T follicular helper cell (primary cell): ENCODE measurements at regions not wholly inside any gene's neighbourhood (a gene's known extent, or its start where the extent isn't known, plus 50 kb on each side); places are given as distances from the start of the nearest gene placed in this dataset.

Experiments
- DNase-seq: peaks from one replicate; pipeline ENCODE4 v3.0.0-alpha.2; 2020; ENCODE audit warnings: low read depth

DNA sequence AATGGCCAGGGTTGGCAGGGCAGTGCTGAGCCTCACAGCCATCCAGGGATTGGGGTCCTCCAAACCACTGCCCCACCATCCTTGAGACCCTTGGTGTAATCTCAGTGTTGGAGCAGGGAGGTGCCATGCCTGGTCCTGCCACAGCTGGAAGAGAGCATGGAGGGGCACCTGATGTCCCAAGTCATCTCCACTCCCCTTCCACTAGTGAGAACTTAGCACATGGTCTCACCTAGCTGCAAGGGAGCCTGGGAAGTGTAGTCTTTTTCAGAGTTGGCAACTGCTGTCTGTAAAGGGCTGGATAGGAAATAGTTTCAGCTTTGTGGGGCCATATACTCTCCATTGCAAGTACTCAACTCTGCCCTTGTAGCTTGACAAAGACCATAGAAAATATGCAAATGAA is 238.7 kb downstream of the RPS24 start:
- no peak for DNase-seq

DNA sequence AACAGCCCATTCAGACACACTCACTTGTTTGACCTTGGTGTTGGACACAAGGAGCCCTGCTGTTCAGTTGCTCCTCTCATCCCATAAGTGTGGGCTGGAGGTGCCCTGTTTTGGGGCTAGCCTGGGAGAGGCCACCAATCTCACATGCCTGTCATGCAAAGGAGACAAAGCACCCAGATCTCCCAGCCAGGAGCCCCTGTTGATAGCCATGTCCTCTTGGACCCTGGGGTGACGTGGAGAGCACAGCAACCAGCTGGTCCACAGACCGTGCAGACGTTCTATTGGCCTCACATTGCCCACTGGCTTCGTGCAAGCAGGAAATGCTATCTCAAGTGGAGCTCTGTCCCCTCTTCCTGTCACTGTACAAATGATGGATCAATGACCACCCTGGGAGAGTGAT is 240.8 kb downstream of the RPS24 start:
- no peak for DNase-seq

DNA sequence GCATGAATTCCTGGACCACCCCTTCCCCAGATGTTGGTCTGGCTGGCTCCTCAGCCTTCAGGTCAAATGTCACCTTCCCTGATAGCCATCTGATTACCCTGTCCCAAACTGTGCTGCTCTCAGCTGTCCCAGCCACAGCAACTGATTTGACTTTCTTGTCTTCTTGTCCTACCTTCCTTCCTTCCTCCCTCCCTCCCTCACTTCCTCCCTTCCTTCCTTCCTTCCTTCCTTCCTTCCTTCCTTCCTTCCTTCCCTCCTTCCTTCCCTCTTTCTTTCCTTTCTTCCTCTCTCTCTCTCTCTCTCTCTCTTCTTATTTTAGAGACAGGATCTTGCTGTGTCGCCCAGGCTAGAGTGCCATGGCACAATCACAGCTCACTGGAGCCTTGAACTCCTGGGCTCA is 242.5 kb downstream of the RPS24 start:
- no peak for DNase-seq

DNA sequence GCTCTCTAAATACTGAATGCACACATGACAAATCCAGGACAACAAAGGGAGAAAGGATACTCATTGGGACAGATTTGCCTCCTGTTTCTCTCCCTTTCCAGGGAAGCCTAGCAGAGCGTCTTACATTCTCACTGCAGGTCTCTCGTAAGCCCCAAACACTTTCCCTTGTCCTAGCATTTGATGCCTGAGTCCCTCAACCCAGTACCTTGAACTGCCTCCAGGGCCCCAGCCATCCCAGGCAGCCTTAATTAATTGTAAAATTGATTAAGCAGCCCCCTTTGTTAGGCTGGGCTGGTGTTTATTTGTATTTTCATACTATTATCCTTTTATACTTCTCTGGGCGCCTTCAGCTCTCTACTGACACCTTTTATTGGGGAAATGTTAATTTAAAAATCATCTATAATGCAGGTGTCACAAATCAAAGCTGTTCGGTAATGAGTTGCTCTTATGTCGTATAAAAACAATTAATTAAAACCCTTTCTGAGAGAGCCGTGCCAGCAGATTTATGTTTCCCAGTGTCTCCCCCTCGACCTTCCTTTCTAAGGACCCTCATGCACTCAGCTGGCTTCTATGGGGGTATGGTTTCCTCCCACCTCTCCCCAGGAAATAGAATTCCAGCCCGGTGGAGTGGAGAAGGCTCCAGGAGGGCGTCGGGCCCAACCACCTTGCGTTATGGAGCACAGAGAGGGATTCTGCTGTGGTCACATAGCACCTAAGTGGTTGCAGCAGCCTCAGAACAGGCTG is 243.8 kb downstream of the RPS24 start:
- no peak for DNase-seq

DNA sequence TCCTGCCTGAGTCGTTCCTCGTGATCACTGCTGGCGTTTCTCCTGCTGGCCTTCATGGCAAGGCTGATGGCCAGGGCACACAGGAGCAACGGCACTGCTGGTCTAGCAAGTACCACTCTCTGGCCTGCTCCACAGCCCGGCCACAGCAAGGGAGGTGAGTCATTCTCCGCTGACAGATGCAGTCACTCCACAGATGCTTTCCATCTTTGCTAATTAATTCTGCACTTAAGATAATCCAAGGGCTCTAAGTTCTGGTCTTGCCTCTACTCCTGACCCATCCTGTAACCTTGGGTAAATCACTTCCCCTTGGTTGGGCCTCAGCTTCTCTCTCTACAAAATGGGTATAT is 244.4 kb downstream of the RPS24 start:
- no peak for DNase-seq

DNA sequence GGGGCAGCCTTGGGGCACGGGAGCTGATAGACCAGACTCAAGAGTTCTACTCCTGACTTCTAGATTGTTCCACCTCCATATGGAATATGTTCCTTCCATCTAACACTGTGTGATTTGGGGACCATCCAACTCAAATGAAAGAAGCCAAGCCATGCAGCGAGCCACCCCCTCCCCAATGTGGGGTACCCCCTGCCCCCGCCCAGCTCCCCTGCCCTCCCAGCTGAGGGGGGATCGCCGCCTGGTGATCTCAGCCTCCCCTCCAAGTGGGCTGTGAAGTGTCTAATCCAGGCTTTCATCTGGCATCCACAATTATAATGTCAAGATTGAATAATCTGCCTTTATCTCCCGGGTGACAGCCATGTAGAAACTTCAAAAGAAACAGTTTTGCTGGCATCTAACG is 246.1 kb downstream of the RPS24 start:
- no peak for DNase-seq

DNA sequence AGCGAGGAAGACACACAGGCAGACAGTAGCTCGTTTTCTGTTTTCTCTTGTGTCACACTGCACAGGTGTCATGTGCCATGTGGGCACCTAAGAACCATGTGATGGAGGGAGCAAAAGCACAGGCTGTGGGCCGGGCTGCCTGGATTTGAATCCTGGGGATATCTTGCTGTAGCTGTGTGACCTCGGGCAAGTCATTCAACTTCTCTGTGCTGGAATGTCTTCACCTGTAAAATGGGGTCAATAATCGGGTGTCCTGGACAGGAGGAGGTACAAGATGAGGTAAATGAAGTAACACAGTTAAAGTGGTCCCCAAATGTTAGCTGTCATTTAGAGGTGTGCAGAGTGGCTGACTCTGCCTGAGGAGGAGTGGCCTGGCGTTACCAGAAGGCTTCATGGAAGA is 246.9 kb downstream of the RPS24 start:
- DNase-seq = no peak

DNA sequence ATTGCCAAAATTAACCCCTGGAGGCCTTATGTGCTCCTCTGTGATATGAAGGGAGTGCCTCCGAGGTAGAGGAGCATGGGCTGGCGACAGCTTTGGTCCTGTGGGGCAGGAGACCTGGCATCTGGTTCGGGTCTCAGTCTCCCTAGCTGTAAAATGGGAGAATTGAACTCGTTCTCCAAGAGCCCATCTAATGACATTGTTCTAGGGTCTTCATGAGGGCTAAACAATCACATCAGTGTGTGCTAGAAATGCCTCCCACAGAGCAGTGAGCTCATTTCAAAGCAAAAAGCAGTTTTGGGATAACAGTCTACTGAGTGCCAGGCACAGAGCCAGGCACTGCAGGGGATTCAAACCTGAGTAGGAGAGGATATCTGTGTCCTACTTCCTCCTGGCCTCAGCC is 248.0 kb downstream of the RPS24 start:
- no peak for DNase-seq

DNA sequence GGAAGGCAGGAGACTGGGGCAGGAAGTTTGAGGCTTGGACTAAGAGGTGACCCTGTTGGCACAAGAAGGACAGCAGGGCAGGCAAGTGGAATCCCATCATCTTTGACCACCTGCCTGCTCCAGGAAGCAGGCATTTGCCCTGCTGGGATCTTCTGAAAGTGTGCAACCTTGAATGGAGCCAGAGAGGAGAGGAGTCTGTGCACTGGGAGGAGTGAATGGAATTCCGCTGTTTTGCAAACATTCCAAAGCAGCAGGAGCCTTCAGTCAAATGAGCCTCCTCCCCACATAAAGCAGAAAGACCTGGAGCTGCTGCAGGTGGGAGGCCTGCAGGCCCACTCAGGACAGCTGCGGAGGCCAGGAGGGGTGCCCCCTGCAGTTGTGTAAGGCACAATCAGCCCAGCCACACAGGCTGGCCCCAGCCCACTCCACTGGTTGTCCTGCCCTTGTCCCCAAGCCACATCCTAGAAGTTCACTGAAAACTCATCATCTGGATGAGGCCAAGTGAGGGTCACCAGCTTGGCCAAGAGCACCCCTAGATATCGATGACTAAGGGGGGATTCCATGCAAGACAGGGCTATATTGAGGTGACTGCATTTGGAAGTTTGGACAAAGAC is 249.5 kb downstream of the RPS24 start:
- DNase-seq = no peak

DNA sequence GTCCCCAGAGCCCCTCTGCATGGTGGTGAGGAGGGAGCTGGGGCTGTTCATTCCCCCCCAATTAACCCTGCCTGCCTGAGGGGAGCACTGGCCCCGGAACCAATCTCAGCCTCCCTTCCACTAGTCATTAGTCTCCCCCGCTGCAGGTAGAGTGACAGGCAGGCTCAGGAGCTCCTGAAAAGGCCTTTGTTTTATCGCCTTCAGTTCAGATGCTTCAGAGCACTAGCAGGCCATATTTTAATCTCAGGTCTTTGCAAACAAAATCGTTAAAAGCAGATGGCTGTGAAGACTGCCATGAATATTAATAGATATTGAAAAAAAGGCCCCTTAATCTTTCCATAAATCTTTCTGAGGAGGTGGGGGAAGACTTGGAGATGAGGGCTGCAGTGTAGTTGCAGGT is 250.7 kb downstream of the RPS24 start:
- DNase-seq = no peak

DNA sequence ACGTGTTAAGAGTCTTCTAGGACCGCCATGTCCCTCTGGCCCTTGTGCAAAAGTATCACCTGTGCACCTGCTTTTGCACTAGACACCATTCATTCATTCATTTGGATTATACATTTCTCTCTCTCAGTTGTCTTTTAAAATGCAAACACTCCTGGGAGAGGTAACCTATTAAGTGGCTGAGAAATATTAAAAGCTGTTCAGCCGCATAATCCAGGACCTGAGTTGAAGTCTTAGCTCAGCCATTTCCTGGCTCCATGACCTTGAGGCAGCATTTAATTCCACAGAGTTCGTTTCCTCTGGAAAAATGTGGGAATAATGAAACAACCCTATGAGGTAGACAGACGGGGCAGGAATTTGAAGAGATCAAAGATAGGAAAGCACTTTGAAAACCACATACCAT is 251.6 kb downstream of the RPS24 start:
- DNase-seq = no peak

DNA sequence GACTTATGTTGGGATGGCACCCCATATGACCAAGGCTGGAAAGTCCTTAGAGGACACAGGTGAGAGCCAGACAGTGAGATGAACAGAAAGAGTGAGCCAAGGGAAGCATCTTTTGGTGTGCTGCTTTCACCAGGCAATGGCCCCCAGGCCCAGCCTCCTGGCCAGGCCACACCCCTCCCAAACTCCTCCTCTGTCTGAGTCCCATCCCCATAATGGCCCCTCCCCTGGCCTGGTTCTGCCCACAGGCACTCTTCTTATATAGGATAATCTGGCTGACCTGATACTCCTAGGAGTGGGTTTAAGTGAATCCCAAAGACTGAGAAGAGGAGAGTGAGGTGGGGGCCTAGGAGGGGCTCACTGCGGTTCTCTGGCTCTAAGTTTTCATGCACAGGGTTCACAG is 252.5 kb downstream of the RPS24 start:
- DNase-seq = no peak

DNA sequence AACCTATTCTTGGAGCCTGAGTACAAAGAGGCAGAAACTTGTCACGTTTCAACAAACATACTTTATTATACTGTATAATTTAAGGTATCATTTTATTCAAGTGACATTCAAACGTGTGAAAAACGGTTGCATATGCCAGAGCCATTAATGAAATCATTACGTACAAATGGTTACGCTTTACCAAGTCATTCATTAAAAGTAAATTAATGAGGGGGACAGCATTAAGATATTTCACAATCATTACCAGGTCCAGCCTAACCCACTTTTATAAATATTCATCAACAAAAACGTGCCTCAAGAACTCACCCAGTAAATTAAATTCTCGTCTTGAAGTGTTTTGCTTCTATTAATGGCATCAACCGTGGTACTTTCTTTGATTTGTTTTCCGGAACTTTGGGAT is 253.0 kb downstream of the RPS24 start:
- no peak for DNase-seq

DNA sequence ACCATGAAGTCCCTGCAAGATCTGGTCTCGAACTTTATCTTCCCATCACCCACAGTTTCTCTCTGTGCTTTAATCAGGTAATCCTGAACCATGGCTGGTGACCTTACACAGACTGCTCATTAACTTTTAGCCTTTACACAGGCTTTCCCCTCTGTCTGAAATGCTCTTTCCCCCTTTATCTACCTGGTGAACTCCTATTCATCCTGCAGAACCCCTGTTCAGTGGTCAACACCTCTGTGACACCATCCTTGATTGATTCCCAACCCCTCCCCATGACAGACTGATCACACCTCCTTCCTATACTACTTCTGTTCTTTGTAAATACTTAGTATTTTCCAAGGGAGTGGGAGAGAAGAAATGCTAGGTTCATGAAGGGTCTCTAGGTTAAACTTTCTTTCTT is 254.0 kb downstream of the RPS24 start:
- no peak for DNase-seq

DNA sequence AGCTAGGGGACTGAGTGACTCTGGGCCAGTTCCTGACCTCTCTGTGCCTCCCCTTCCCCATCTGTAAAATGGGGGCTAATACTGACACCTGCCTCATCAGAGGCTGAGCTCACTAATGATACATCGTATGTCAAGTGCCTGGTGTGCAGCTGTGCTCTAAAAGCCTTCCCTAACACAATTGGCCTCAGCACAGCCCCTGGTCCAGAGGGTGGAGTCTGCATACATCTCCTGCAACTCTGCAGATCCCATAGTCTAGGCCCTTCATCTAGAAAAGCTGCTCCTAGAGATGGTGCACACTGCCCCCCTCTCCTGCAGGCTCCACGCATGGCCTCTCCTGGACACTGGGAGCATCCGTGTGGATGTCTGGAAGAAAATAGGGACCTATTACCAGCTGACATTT is 255.0 kb downstream of the RPS24 start:
- DNase-seq = no peak

DNA sequence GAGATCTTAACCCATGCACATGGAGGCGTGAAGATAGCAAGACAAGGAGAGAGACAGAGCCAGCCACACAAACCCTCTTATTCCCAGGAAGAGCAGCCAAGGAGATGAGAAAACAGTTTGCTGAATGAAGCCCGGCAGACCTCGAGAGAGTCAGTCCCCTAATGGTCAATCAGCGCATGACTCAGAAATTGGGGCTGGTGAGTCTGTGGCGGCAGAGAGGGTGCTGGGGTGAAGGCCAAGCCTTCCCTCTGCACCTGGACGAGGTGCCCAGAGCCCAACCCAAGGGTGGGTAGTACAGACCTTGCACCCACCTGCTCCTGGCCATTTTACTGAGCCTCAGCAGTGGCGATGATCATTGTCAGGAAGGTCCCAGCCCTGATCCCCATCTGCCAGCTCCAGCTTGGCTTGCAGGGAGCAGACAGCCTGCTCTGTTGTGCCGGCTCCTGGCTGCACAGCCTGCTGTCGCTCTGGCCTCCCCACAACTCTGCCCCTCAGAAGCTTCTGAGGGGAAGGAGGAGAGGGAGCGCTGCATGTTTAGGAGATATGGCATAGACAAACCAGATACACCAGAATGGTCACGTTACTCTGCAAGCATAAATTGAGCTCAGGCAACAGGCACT is 256.6 kb downstream of the RPS24 start:
- DNase-seq = no peak

DNA sequence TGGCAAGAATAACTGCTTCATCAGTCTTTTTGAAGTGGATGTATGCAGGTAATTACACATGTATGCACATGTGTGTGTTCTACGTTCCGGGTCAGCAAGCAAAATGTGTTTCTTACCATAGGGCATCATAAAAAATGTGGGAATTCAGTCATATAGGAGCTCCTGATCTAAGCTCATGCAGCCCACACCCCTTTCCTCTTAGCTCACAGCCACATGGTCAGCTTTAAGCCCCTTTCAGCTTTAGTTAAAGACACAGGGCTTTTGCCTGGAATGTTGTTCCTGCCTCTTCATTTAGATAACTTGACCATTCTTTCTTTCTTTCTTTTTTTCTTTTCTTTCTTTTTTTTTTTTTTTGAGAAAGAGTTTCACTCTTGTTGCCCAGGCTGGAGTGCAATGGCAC is 258.1 kb downstream of the RPS24 start:
- no peak for DNase-seq

DNA sequence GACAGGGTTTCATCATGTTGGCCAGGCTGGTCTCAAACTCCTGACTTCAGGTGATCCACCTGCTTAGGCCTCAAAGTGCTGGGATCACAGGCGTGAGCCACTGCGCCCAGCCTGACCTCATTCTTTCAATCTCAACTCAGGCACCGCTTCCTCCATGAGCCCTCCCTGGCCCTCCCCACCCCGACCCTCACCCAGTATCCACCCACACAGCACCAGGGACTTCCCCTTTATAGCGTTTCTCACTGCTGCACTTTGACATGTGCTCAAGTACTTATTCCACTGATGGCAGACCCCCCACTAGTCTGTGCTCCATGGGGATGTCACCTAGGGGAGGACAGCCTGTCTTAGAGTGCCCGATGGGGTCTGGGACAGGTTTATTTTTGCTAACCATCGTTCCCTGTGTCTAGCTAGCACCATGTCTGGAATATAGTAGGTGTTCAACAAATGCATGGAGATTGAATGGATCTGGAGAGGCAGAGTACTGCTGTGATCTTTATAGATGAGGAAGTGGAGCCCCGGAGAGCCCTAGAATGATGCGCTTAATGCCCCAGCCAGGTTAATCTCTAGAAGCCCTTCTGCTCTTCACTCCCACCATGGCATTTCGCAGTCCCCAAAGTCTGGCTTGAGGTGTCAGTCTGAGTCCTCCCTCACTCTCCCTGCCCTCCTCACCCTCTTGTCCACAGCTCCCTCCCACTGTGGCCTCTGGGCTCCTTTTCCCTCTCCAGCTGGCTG is 258.8 kb downstream of the RPS24 start:
- DNase-seq = no peak

DNA sequence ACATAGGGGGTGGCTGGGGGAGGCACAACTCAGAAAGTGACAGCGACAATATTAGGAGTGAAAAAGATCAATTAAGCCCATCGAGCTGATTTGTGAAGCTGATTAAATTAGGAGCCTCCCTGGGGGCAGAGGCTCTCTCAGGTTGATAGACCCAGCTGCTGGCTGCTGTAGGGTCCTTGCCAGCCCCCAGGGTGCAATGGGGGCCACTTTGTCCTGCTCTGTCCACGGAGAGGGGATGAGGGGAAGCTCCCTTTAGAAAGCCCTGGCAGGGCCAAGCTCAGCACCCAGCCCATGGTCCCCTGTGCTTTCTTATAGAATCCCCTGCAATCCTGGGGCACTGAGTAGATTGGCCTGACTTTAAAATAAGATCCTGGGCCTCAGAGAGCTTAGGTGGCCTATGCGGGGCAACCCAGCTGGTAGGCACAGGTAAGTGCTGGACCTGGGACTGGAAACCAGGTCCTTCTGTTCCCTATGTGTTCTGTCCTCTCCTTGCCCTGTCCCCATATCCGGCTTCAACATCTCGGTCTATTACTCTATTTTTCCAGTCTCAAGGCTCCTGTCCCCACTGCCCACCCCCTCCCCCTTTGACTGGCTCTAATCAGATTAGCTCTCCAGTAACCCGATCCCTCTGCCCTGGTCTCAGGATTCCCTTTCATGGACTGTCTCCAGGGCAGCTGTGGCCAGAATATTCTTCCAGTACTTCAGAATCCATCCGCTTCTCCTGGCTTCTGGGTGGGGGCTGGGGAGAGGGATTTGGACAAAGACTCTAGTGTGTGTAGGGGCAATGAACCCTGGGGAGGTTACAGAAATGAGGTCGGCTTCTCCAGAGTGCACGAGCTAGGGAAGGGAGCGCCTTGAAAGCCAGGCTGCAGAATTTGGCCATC is 259.6 kb downstream of the RPS24 start:
- no peak for DNase-seq

DNA sequence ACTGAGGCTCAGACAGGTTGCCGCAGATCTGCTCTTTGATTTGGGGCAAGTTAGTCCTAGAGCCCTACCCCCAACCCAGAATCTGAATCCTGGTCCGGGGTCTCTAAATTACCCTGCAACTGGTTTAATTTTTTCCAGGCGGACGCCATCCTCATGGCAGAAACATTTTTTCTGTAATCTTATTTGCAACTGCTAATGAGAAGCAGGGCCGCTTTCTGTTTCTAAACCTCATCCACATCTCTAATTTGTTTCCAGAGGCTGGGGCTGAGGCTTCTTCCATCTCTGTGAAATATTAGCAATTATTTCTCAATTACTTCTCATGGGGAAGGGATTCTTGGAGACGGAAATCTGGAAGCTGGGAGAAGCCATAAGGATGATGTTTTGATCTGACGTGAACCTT is 261.6 kb downstream of the RPS24 start:
- DNase-seq = no peak

DNA sequence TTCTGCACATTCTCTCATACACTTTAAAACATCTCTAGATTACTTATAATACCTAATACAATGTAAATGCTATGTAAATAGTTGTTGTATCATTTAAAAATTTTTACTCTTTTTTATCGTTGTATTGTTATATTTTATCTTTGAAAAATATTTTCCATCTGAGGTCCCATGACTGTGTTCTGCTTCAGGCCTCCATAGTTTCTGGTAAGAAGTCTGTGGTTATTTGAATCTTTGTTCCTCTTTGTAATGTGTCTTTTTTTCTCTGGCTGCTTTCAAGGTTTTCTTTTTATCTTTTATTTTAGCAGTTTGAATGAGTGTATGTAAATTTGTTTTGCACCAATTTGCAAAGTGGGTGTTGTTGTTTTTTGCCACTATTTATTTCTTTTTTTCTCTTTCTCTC is 263.1 kb downstream of the RPS24 start:
- no peak for DNase-seq

DNA sequence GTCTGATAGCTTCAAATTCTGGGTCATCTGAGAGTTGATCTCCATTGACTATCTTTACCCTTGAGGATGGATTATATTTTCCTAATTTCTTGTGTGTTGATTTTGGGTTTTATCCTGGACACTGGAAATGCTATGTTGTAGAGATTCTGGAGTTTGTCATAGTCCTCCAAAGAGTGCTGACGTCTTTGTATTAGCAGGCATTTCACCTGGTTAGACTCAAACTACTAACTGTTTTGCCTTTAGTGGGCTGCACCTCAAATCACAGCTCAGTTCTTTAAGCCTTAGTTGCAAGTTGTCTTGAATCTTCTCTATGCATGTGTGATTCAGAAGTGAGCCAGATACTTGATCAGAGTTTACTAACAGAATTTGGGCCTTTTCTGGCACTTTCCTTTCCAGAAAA is 264.3 kb downstream of the RPS24 start:
- DNase-seq = no peak
